ENCODE measurements at regions not wholly inside any gene's neighbourhood (a gene's known extent, or its start where the extent isn't known, plus 50 kb on each side); places are given as distances from the start of the nearest gene placed in this dataset.

- H3K36me3 ChIP-seq (ENCODE audit: control insufficient read depth, insufficient read depth, low read length), result no peaks in the 10 kb centered on the region
Observed at GRCh38 chr14:22011253-22011642, 337.6 kb upstream of the OR4E1 start.

GRCh38 chr14:22010545-22011252, 337.1 kb upstream of the OR4E1 start:
- Histone ChIP-seq H3K27me3 (ENCODE audit: control insufficient read depth, insufficient read depth, low read length) (no peaks in the 10 kb centered on the region), H3K36me3 (ENCODE audit: control insufficient read depth, insufficient read depth, low read length) (no peaks in the 10 kb centered on the region), H3K4me3 (ENCODE audit: low read depth, low read length) (no peak overlapping the region)
- FAIRE-seq (no peak), DNase-seq (ENCODE audit: low read depth) (peak; percentile 30)
- no peak for TF ChIP-seq CTCF (IDR thresholded peaks at IDR 0.05; ENCODE audit: insufficient read depth, low read length, severe bottlenecking)

More at GRCh38 chr14:22011253-22011642, 337.6 kb upstream of the OR4E1 start:
- no peak overlapping the region for H3K4me3 ChIP-seq (ENCODE audit: low read depth, low read length)
- FAIRE-seq (no peak), DNase-seq (ENCODE audit: low read depth) (no peak)
- H3K27me3 ChIP-seq (ENCODE audit: control insufficient read depth, insufficient read depth, low read length), result no peaks in the 10 kb centered on the region
- no peak for TF ChIP-seq CTCF (IDR thresholded peaks at IDR 0.05; ENCODE audit: insufficient read depth, low read length, severe bottlenecking)

GRCh38 chr14:22008766-22009165, 335.1 kb upstream of the OR4E1 start:
- no peaks in the 10 kb centered on the region for H3K27me3 ChIP-seq (ENCODE audit: control insufficient read depth, insufficient read depth, low read length)
- FAIRE-seq, result no peak
- H3K4me3 ChIP-seq (ENCODE audit: low read depth, low read length), result no peak overlapping the region
- H3K36me3 ChIP-seq (ENCODE audit: control insufficient read depth, insufficient read depth, low read length), result no peaks in the 10 kb centered on the region
- TF ChIP-seq CTCF (IDR thresholded peaks at IDR 0.05; ENCODE audit: insufficient read depth, low read length, severe bottlenecking), result no peak
- no peak for DNase-seq (ENCODE audit: low read depth)

GRCh38 chr14:22007784-22008412, 334.3 kb upstream of the OR4E1 start:
- DNase-seq (ENCODE audit: low read depth), result no peak
- no peak for FAIRE-seq
- TF ChIP-seq CTCF (IDR thresholded peaks at IDR 0.05; ENCODE audit: insufficient read depth, low read length, severe bottlenecking), result no peak
- Histone ChIP-seq H3K27me3 (ENCODE audit: control insufficient read depth, insufficient read depth, low read length) (no peaks in the 10 kb centered on the region), H3K4me3 (ENCODE audit: low read depth, low read length) (no peak overlapping the region), H3K36me3 (ENCODE audit: control insufficient read depth, insufficient read depth, low read length) (no peaks in the 10 kb centered on the region)

- no peak for FAIRE-seq
- no peak overlapping the region for H3K4me3 ChIP-seq (ENCODE audit: low read depth, low read length)
- no peaks in the 10 kb centered on the region for H3K36me3 ChIP-seq (ENCODE audit: control insufficient read depth, insufficient read depth, low read length)
- no peak for TF ChIP-seq CTCF (IDR thresholded peaks at IDR 0.05; ENCODE audit: insufficient read depth, low read length, severe bottlenecking)
- H3K27me3 ChIP-seq (ENCODE audit: control insufficient read depth, insufficient read depth, low read length), result no peaks in the 10 kb centered on the region
- no peak for DNase-seq (ENCODE audit: low read depth)
Observed at GRCh38 chr14:22007363-22007762, 333.7 kb upstream of the OR4E1 start.
